ENCODE measurements at regions not wholly inside any gene's neighbourhood (a gene's known extent, or its start where the extent isn't known, plus 50 kb on each side); places are given as distances from the start of the nearest gene placed in this dataset.

DNA sequence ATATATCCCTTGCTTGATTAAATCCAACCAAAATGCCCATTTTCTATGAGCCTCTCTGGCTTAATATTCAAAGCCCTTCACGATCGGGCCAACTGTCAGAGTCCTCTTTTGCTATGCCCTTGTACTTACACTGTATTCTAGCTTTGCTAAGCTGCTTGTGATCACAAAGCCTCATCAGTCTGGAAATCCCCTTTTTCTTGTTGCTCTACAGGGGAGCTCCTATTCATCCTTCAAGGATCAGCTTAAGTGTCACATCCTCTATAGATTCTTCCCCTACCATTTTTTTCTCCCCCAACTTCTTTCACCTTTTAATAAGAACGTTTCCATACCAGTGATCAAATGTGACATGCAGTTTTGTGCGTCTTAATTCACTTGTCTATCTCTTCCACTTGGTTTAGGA lies 450.4 kb upstream of the CHD1 start:
- no peak overlapping the region for H3K4me3 ChIP-seq
- no peaks in the 10 kb centered on the region for H3K36me3 ChIP-seq
- H3K4me1 ChIP-seq: no peaks in the 10 kb centered on the region
- no peaks in the 10 kb centered on the region for H3K27me3 ChIP-seq
- intact Hi-C loops (cut with DNase I): no loop called here
- H3K9ac ChIP-seq (ENCODE audit: low read depth in 2 of 2, low read length in 2 of 2): no peak overlapping the region
- H3K9me3 ChIP-seq: no peaks in the 10 kb centered on the region
- no peak overlapping the region for H3K27ac ChIP-seq
- TF ChIP-seq CTCF (IDR thresholded peaks at IDR 0.05): no peak
- no peak for DNase-seq

GRCh38 chr5:99378443-99378842 lies 449.6 kb upstream of the CHD1 start:
- Histone ChIP-seq H3K9ac (ENCODE audit: low read depth in 2 of 2, low read length in 2 of 2) (no peak overlapping the region), H3K4me1 (no peaks in the 10 kb centered on the region), H3K27me3 (no peaks in the 10 kb centered on the region), H3K27ac (no peak overlapping the region), H3K4me3 (no peak overlapping the region), H3K9me3 (no peaks in the 10 kb centered on the region), H3K36me3 (no peaks in the 10 kb centered on the region)
- no peak for TF ChIP-seq CTCF (IDR thresholded peaks at IDR 0.05)
- intact Hi-C loops (cut with DNase I): no loop called here
- no peak for DNase-seq

- Histone ChIP-seq H3K9me3 (no peaks in the 10 kb centered on the region), H3K9ac (ENCODE audit: low read depth in 2 of 2, low read length in 2 of 2) (no peak overlapping the region), H3K36me3 (no peaks in the 10 kb centered on the region), H3K27me3 (no peaks in the 10 kb centered on the region), H3K27ac (no peak overlapping the region), H3K4me3 (no peak overlapping the region), H3K4me1 (no peaks in the 10 kb centered on the region)
- TF ChIP-seq CTCF (IDR thresholded peaks at IDR 0.05): no peak
- intact Hi-C loops (cut with DNase I): no loop called here
- DNase-seq: no peak
These were observed 441.2 kb upstream of the CHD1 start for GRCh38 chr5:99369797-99370593.

GRCh38 chr5:99368726-99369125 lies 439.9 kb upstream of the CHD1 start:
- intact Hi-C loops (cut with DNase I): no loop called here
- Histone ChIP-seq H3K27me3 (no peaks in the 10 kb centered on the region), H3K9me3 (no peaks in the 10 kb centered on the region), H3K4me3 (no peak overlapping the region), H3K4me1 (no peaks in the 10 kb centered on the region), H3K9ac (ENCODE audit: low read depth in 2 of 2, low read length in 2 of 2) (no peak overlapping the region), H3K27ac (no peak overlapping the region), H3K36me3 (no peaks in the 10 kb centered on the region)
- DNase-seq: no peak
- no peak for TF ChIP-seq CTCF (IDR thresholded peaks at IDR 0.05)

DNA sequence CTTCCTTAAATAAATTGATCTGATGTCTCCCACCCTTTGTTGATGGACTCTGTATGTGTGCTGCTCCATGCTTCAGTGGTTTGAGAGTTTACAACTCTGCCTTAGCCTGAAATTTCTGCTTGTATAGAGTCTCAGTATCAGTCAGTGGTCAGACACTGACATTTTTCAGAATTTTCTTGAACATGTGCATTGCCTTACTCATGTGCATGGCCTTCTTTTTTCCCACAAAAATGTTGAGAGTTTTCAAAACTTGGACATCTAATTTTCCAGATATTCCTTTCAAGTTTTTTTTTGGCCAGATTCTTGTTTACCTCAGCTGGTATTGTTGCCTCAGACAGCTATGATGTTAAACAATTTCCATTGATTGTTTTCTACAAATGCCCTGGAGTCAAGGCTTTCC lies 427.1 kb upstream of the CHD1 start:
- TF ChIP-seq CTCF (IDR thresholded peaks at IDR 0.05): no peak
- no peak for DNase-seq
- H3K4me3 ChIP-seq: no peak overlapping the region
- intact Hi-C loops (cut with DNase I): no loop called here
- H3K27ac ChIP-seq: no peak overlapping the region
- no peaks in the 10 kb centered on the region for H3K4me1 ChIP-seq
- H3K9ac ChIP-seq (ENCODE audit: low read depth in 2 of 2, low read length in 2 of 2): no peak overlapping the region
- H3K9me3 ChIP-seq: no peaks in the 10 kb centered on the region
- no peaks in the 10 kb centered on the region for H3K27me3 ChIP-seq
- no peaks in the 10 kb centered on the region for H3K36me3 ChIP-seq
